Endodermal cell (in vitro differentiated cells): ENCODE measurements at regions not wholly inside any gene's neighbourhood (a gene's known extent, or its start where the extent isn't known, plus 50 kb on each side); places are given as distances from the start of the nearest gene placed in this dataset.

Experiments used
- DNase-seq: peaks from one replicate; pipeline ENCODE4 v3.0.0-alpha.2; 2017
- H3K27ac ChIP-seq: 2 replicates; pipeline ENCODE4 v1.5.1; 2013; ENCODE audit warnings: mild to moderate bottlenecking, low read depth, low read length, moderate library complexity
- H3K27me3 ChIP-seq: 2 replicates; pipeline ENCODE4 v1.6.1; 2013; ENCODE audit warnings: mild to moderate bottlenecking, low read length, moderate library complexity; ENCODE audit not compliant: insufficient read depth, control insufficient read depth, poor library complexity, severe bottlenecking
- H3K36me3 ChIP-seq: 2 replicates; pipeline ENCODE4 v1.7.0; 2013; ENCODE audit warnings: mild to moderate bottlenecking, low read length, moderate library complexity; ENCODE audit not compliant: control insufficient read depth, insufficient read depth
- H3K4me1 ChIP-seq: one replicate; pipeline ENCODE4 v1.7.0; 2013; ENCODE audit warnings: low read length; ENCODE audit not compliant: control insufficient read depth, insufficient read depth
- H3K4me3 ChIP-seq: 2 replicates; pipeline ENCODE4 v1.5.1; 2013; ENCODE audit warnings: mild to moderate bottlenecking, low read length, moderate library complexity
- H3K9ac ChIP-seq: 2 replicates; pipeline ENCODE4 v1.6.1; 2013; ENCODE audit warnings: mild to moderate bottlenecking, low read length, moderate library complexity; ENCODE audit not compliant: poor library complexity, severe bottlenecking; ENCODE audit errors: extremely low read depth
- H3K9me3 ChIP-seq: 2 replicates; pipeline ENCODE4 v1.6.1; 2013; ENCODE audit warnings: mild to moderate bottlenecking, low read length, moderate library complexity; ENCODE audit not compliant: control insufficient read depth
- H3K27ac Mint-ChIP-seq: 2 replicates; pipeline ENCODE4 v1.8.0; 2020; ENCODE audit warnings: mixed read lengths
- H3K27me3 Mint-ChIP-seq: 2 replicates; pipeline ENCODE4 v1.8.0; 2021; ENCODE audit warnings: mild to moderate bottlenecking, mixed read lengths; ENCODE audit not compliant: insufficient read depth
- H3K36me3 Mint-ChIP-seq: 2 replicates; pipeline ENCODE4 v1.8.0; 2020; ENCODE audit warnings: low read depth, mixed read lengths
- H3K4me1 Mint-ChIP-seq: 2 replicates; pipeline ENCODE4 v1.8.0; 2020; ENCODE audit warnings: mixed read lengths
- H3K4me3 Mint-ChIP-seq: 2 replicates; pipeline ENCODE4 v1.8.0; 2020; ENCODE audit warnings: mild to moderate bottlenecking, moderate library complexity, mixed read lengths
- H3K9me3 Mint-ChIP-seq: 2 replicates; pipeline ENCODE4 v1.8.0; 2020; ENCODE audit warnings: mild to moderate bottlenecking, mixed read lengths
- WGBS, 2 experiments: methylation state at CpG; one replicate each; pipeline versions ENCODE4 v1.1.5 to v1.1.7; 2013; ENCODE audit warnings: missing lambda C conversion rate in 2 of 2, mixed read lengths in 1 of 2; ENCODE audit not compliant: insufficient coverage in 1 of 2, insufficient read length in 1 of 2; 5-methylcytosine and 5-hydroxymethylcytosine counted together
- TF ChIP-seq, protein P1 (sequence below): fragments of 200-600 bp; sonication (generic); conservative IDR thresholded peaks from 2 replicates; pipeline ENCODE4 v1.5.0; 2021; ENCODE audit warnings: antibody characterized with exemption, mild to moderate bottlenecking

DNA sequence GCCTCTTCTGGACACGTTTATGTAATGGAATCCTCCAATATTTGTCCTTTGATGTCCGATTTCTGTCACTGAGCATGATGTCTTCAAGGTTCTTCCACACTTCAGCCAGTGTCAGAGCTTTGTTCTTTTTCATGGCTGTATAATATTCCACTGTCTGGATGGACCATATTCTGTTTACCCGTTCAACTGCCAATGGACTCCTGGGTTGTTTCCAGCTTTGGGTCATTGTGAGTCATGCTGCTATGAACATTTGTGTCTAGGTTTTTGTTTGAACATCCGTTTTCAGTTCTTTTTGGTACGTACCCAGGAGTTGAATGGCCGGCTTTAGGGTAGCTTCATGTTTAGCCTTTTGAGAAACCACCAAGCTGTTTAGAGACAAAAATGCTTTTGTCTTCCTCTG, 93.2 kb downstream of the SHOX start:
- H3K4me1 ChIP-seq = no peaks in the 10 kb centered on the region
- WGBS, 2 experiments = 77 to 87% methylated on average over 5 to 6 of the region's 6 CpGs
- peaks cover 23% of the 10 kb centered on the region for H3K9me3 ChIP-seq
- Mint-ChIP-seq H3K4me1 (no peaks in the 10 kb centered on the region), H3K9me3 (peaks cover 24% of the 10 kb centered on the region), H3K36me3 (no peaks in the 10 kb centered on the region), H3K27ac (no peak overlapping the region), H3K4me3 (no peak overlapping the region), H3K27me3 (no peaks in the 10 kb centered on the region)
- H3K36me3 ChIP-seq = no peaks in the 10 kb centered on the region
- no peak overlapping the region for H3K4me3 ChIP-seq
- no peak overlapping the region for H3K9ac ChIP-seq
- TF ChIP-seq, protein P1, sequence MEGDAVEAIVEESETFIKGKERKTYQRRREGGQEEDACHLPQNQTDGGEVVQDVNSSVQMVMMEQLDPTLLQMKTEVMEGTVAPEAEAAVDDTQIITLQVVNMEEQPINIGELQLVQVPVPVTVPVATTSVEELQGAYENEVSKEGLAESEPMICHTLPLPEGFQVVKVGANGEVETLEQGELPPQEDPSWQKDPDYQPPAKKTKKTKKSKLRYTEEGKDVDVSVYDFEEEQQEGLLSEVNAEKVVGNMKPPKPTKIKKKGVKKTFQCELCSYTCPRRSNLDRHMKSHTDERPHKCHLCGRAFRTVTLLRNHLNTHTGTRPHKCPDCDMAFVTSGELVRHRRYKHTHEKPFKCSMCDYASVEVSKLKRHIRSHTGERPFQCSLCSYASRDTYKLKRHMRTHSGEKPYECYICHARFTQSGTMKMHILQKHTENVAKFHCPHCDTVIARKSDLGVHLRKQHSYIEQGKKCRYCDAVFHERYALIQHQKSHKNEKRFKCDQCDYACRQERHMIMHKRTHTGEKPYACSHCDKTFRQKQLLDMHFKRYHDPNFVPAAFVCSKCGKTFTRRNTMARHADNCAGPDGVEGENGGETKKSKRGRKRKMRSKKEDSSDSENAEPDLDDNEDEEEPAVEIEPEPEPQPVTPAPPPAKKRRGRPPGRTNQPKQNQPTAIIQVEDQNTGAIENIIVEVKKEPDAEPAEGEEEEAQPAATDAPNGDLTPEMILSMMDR = no peak
- no peak for DNase-seq
- no peaks in the 10 kb centered on the region for H3K27me3 ChIP-seq
- H3K27ac ChIP-seq = no peak overlapping the region

DNA sequence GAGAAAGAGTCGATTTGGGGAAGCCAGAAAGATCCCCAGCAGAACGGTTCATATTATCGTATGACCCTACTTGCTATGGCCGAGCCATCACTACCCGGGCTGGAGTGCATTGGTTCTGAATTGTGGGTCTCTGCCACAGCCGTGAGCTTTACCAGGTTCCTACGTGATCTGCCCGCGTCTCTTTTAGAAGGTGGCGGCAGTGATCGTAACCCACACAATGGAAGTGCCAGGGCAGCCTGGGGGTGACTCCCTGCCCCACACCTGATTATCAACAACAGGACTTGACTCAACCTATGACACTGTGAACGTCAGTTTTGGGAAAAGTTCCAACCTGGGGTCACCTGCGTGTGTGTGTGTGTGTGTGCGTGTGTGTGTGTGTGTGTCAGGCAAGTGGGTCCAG, 90.8 kb downstream of the SHOX start:
- no peaks in the 10 kb centered on the region for H3K36me3 Mint-ChIP-seq
- no peaks in the 10 kb centered on the region for H3K27me3 Mint-ChIP-seq
- H3K36me3 ChIP-seq = no peaks in the 10 kb centered on the region
- DNase-seq = peak; percentile 22
- H3K4me1 Mint-ChIP-seq = no peaks in the 10 kb centered on the region
- H3K27ac ChIP-seq = no peak overlapping the region
- H3K4me1 ChIP-seq = no peaks in the 10 kb centered on the region
- no peak overlapping the region for H3K27ac Mint-ChIP-seq
- H3K9me3 Mint-ChIP-seq = peaks cover 37% of the 10 kb centered on the region
- 88 to 100% methylated on average over 7 to 14 of the region's 14 CpGs for WGBS, 2 experiments
- H3K4me3 ChIP-seq = no peak overlapping the region
- H3K27me3 ChIP-seq = no peaks in the 10 kb centered on the region
- TF ChIP-seq, protein P1 = no peak
- H3K9me3 ChIP-seq = peaks cover 32% of the 10 kb centered on the region
- H3K9ac ChIP-seq = no peak overlapping the region
- H3K4me3 Mint-ChIP-seq = no peak overlapping the region

DNA sequence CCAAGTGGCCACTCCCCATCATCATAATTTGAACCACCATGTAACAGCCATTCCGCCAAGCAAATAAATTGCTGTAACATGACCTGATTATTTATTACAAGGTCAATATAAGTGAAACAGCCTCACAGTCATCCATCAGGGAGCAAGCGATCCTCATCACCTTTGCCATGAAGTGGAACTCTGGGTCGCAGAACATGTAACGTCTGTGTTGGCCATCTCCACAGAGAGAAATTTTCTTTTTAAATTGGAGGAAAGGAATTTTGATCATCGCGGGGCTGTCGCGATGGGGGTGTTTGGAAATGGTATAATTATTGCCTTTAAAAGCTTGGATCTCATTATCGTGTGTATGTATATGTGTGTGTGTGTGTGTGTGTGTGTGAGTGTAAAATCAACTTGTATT, 90.2 kb downstream of the SHOX start:
- Histone ChIP-seq H3K9ac (no peak overlapping the region), H3K4me3 (no peak overlapping the region), H3K27me3 (no peaks in the 10 kb centered on the region), H3K4me1 (no peaks in the 10 kb centered on the region), H3K36me3 (no peaks in the 10 kb centered on the region), H3K9me3 (peaks cover 27% of the 10 kb centered on the region), H3K27ac (no peak overlapping the region)
- Mint-ChIP-seq H3K27ac (no peak overlapping the region), H3K9me3 (peaks cover 31% of the 10 kb centered on the region), H3K36me3 (no peaks in the 10 kb centered on the region), H3K4me3 (no peak overlapping the region), H3K27me3 (no peaks in the 10 kb centered on the region), H3K4me1 (no peaks in the 10 kb centered on the region)
- WGBS, 2 experiments = 89 to 94% methylated on average over 6 to 9 of the region's 9 CpGs
- TF ChIP-seq, protein P1 = no peak
- DNase-seq = peak; percentile 23
